Esophagus squamous epithelium (tissue), 5 donors: ENCODE measurements at regions not wholly inside any gene's neighbourhood (a gene's known extent, or its start where the extent isn't known, plus 50 kb on each side); places are given as distances from the start of the nearest gene placed in this dataset.
A peak's percentile ranks its signal among the peaks of the same experiment; 100 is the strongest.

Experiments
- DNase-seq: peaks from one replicate; lab custom pipeline; 2025; lab: John Stamatoyannopoulos, UW
- H3K27ac ChIP-seq, 4 donors: fragments of 200-600 bp; sonication (generic); one replicate each; pipeline ENCODE4 v1.5.1; 2016 to 2019; ENCODE audit warnings: mild to moderate bottlenecking in 1 of 4
- H3K27me3 ChIP-seq, 4 donors: fragments of 200-600 bp; sonication (generic); 1 replicate in 3 of 4; 2 replicates in 1 of 4; pipeline versions ENCODE4 v1.5.1 to v1.6.0; 2017 to 2021; ENCODE audit warnings: antibody characterized with exemption in 1 of 4
- H3K36me3 ChIP-seq, 3 donors: fragments of 200-600 bp; sonication (generic); one replicate each; pipeline ENCODE4 v1.5.1; 2016 to 2019
- H3K4me1 ChIP-seq, 3 donors: fragments of 200-600 bp; sonication (generic); one replicate each; pipeline ENCODE4 v1.5.1; 2017 to 2019
- H3K4me3 ChIP-seq, 4 donors: fragments of 200-600 bp; sonication (generic); 1 replicate in 3 of 4; 2 replicates in 1 of 4; pipeline ENCODE4 v1.5.1; 2016 to 2019; ENCODE audit warnings: mild to moderate bottlenecking in 2 of 4, moderate library complexity in 1 of 4
- H3K9me3 ChIP-seq, 3 donors: fragments of 200-600 bp; sonication (generic); one replicate each; pipeline ENCODE4 v1.5.1; 2016 to 2019
- CTCF ChIP-seq, 6 experiments: fragments of 450-650 bp in 4 of 6; fragments of 200-600 bp in 2 of 6; sonication (generic) in 2 of 6; IDR thresholded peaks; one replicate each; pipeline ENCODE4 v1.5.1; 2016 to 2019; ENCODE audit warnings: antibody characterized with exemption in 6 of 6, mild to moderate bottlenecking in 4 of 6, moderate library complexity in 4 of 6
- POLR2A ChIP-seq, 4 donors: fragments of 450-650 bp; IDR thresholded peaks; one replicate each; pipeline ENCODE4 v1.6.1; 2017; ENCODE audit warnings: antibody characterized with exemption in 4 of 4, mild to moderate bottlenecking in 4 of 4, moderate library complexity in 3 of 4
- WGBS, 2 donors: methylation state at CpG; one replicate each; pipeline ENCODE4 v1.1.5; 2018; 5-methylcytosine and 5-hydroxymethylcytosine counted together
- intact Hi-C: fragments of 100-400 bp; cut with DNase I; formaldehyde crosslinking; loops from one replicate; pipeline ENCODE4 v1.15.0; 2022
- donor health status: DM: yes; HTN: yes; CAD: no.

- intact Hi-C loops = no loop called here
- 57 to 76% methylated on average over 4 of the region's 4 CpGs for WGBS, 2 donors
These were observed 481.4 kb downstream of the UQCRFS1 start for GRCh38 chr19:28731577-28731976.

GRCh38 chr19:28730791-28731512 lies 482.0 kb downstream of the UQCRFS1 start:
- no peak overlapping the region for H3K27ac ChIP-seq
- no peak for TF ChIP-seq CTCF (IDR thresholded peaks at IDR 0.05)
- TF ChIP-seq POLR2A (IDR thresholded peaks at IDR 0.05) = no peak
- peaks cover 0 to 5% (median 0%) of the 10 kb centered on the region in 3 donors for H3K9me3 ChIP-seq
- intact Hi-C loops = no loop called here
- no peak for DNase-seq
- H3K27me3 ChIP-seq = peaks cover 0 to 50% (median 0%) of the 10 kb centered on the region in 4 donors
- 74 to 100% methylated on average over 1 to 2 of the region's 3 CpGs for WGBS, 2 donors
- peaks cover 0 to 12% (median 0%) of the 10 kb centered on the region in 3 donors for H3K4me1 ChIP-seq
- no peak overlapping the region for H3K4me3 ChIP-seq
- no peaks in the 10 kb centered on the region for H3K36me3 ChIP-seq

More at GRCh38 chr19:28731577-28731976, 481.4 kb downstream of the UQCRFS1 start:
- Histone ChIP-seq H3K9me3 (peaks cover 0 to 5% (median 0%) of the 10 kb centered on the region in 3 donors), H3K4me3 (no peak overlapping the region), H3K27ac (no peak overlapping the region), H3K4me1 (peaks cover 0 to 16% (median 0%) of the 10 kb centered on the region in 3 donors), H3K36me3 (no peaks in the 10 kb centered on the region), H3K27me3 (peaks cover 0 to 44% (median 0%) of the 10 kb centered on the region in 4 donors)
- DNase-seq = no peak
- TF ChIP-seq POLR2A (IDR thresholded peaks at IDR 0.05) (no peak), CTCF (IDR thresholded peaks at IDR 0.05) (no peak)

GRCh38 chr19:28727480-28728159 lies 485.3 kb downstream of the UQCRFS1 start:
- WGBS, 2 donors = 59 to 81% methylated on average over 4 to 10 of the region's 49 CpGs
- intact Hi-C loops = no loop called here
- H3K36me3 ChIP-seq = no peaks in the 10 kb centered on the region
- TF ChIP-seq CTCF (IDR thresholded peaks at IDR 0.05) (no peak), POLR2A (IDR thresholded peaks at IDR 0.05) (no peak)
- peaks cover 0 to 51% (median 0%) of the 10 kb centered on the region in 4 donors for H3K27me3 ChIP-seq
- H3K27ac ChIP-seq = no peak overlapping the region
- H3K9me3 ChIP-seq = peaks cover 0 to 5% (median 0%) of the 10 kb centered on the region in 3 donors
- DNase-seq = no peak
- peaks cover 0 to 12% (median 0%) of the 10 kb centered on the region in 3 donors for H3K4me1 ChIP-seq
- H3K4me3 ChIP-seq = peak overlapping the region in 1 of 4 donors; percentile 21

GRCh38 chr19:28726533-28727479 lies 486.1 kb downstream of the UQCRFS1 start:
- DNase-seq = no peak

More at GRCh38 chr19:28726533-28727479, 486.1 kb downstream of the UQCRFS1 start:
- Histone ChIP-seq H3K4me1 (peaks cover 0 to 12% (median 0%) of the 10 kb centered on the region in 3 donors), H3K4me3 (peak overlapping the region in 1 of 4 donors; percentile 21), H3K9me3 (peaks cover 0 to 5% (median 0%) of the 10 kb centered on the region in 3 donors), H3K36me3 (no peaks in the 10 kb centered on the region), H3K27me3 (peaks cover 0 to 51% (median 0%) of the 10 kb centered on the region in 4 donors), H3K27ac (no peak overlapping the region)
- intact Hi-C loops = no loop called here
- TF ChIP-seq POLR2A (IDR thresholded peaks at IDR 0.05) = no peak
- no peak for TF ChIP-seq CTCF (IDR thresholded peaks at IDR 0.05)
- WGBS, 2 donors = 52 to 83% methylated on average over 16 to 32 of the region's 46 CpGs
